ENCODE measurements at regions not wholly inside any gene's neighbourhood (a gene's known extent, or its start where the extent isn't known, plus 50 kb on each side); places are given as distances from the start of the nearest gene placed in this dataset.

- Histone ChIP-seq H3K4me3 (ENCODE audit: low read depth, low read length) (no peak overlapping the region), H3K4me1 (ENCODE audit: control insufficient read depth, insufficient read depth, low read length) (no peaks in the 10 kb centered on the region), H3K9me3 (ENCODE audit: control insufficient read depth, insufficient read depth, low read depth, low read length) (no peaks in the 10 kb centered on the region), H3K36me3 (ENCODE audit: control insufficient read depth in 2 of 2, insufficient read depth in 1 of 2, low read length in 2 of 2) (no peaks in the 10 kb centered on the region), H3K27ac (ENCODE audit: extremely low read depth, low read depth, low read length) (no peak overlapping the region)
- CTCF ChIA-PET, result interaction anchor here (0.5 kb wide), 1 partner anchor 988 kb away, joined by 3 read pairs; no protein-coding TSS in a partner anchor
- no peak for TF ChIP-seq GLIS2 (tag by site-specific recombination; IDR thresholded peaks at IDR 0.05)
- TF ChIP-seq ZNF174 (tag by site-specific recombination; IDR thresholded peaks at IDR 0.05), result no peak
- no peak for TF ChIP-seq ZNF701 (tag by site-specific recombination; IDR thresholded peaks at IDR 0.05)
- no peak for TF ChIP-seq ZNF426 (tag by site-specific recombination; IDR thresholded peaks at IDR 0.05)
- TF ChIP-seq ZNF214 (tag by site-specific recombination; IDR thresholded peaks at IDR 0.05; ENCODE audit: borderline replicate concordance), result no peak
- TF ChIP-seq ZNF830 (tag by site-specific recombination; IDR thresholded peaks at IDR 0.05; ENCODE audit: low read depth), result no peak
- POLR2A ChIA-PET, result interaction anchor here (0.6 kb wide), 1 partner anchor 48 kb away, joined by 3 read pairs; no protein-coding TSS in a partner anchor
Observed at GRCh38 chr10:62578916-62579315, 204.7 kb downstream of the ZNF365 start.

- no peak overlapping the region for H3K27ac ChIP-seq (ENCODE audit: extremely low read depth, low read depth, low read length)
- CTCF ChIA-PET, result no interaction called here
- POLR2A ChIA-PET, result no interaction called here
- H3K4me1 ChIP-seq (ENCODE audit: control insufficient read depth, insufficient read depth, low read length), result no peaks in the 10 kb centered on the region
- no peak for TF ChIP-seq ZBTB1 (tag by site-specific recombination; IDR thresholded peaks at IDR 0.05)
- no peak for TF ChIP-seq ZEB2 (tag by site-specific recombination; IDR thresholded peaks at IDR 0.05)
- no peak for TF ChIP-seq ZNF701 (tag by site-specific recombination; IDR thresholded peaks at IDR 0.05)
- TF ChIP-seq ZNF660 (tag by site-specific recombination; IDR thresholded peaks at IDR 0.05), result no peak
- TF ChIP-seq ZNF654 (tag by site-specific recombination; IDR thresholded peaks at IDR 0.05; ENCODE audit: low read depth), result no peak
- TF ChIP-seq ZNF560 (tag by site-specific recombination; IDR thresholded peaks at IDR 0.05; ENCODE audit: borderline replicate concordance), result no peak
- TF ChIP-seq ZNF114 (tag by site-specific recombination; IDR thresholded peaks at IDR 0.05), result no peak
- TF ChIP-seq, protein P1, sequence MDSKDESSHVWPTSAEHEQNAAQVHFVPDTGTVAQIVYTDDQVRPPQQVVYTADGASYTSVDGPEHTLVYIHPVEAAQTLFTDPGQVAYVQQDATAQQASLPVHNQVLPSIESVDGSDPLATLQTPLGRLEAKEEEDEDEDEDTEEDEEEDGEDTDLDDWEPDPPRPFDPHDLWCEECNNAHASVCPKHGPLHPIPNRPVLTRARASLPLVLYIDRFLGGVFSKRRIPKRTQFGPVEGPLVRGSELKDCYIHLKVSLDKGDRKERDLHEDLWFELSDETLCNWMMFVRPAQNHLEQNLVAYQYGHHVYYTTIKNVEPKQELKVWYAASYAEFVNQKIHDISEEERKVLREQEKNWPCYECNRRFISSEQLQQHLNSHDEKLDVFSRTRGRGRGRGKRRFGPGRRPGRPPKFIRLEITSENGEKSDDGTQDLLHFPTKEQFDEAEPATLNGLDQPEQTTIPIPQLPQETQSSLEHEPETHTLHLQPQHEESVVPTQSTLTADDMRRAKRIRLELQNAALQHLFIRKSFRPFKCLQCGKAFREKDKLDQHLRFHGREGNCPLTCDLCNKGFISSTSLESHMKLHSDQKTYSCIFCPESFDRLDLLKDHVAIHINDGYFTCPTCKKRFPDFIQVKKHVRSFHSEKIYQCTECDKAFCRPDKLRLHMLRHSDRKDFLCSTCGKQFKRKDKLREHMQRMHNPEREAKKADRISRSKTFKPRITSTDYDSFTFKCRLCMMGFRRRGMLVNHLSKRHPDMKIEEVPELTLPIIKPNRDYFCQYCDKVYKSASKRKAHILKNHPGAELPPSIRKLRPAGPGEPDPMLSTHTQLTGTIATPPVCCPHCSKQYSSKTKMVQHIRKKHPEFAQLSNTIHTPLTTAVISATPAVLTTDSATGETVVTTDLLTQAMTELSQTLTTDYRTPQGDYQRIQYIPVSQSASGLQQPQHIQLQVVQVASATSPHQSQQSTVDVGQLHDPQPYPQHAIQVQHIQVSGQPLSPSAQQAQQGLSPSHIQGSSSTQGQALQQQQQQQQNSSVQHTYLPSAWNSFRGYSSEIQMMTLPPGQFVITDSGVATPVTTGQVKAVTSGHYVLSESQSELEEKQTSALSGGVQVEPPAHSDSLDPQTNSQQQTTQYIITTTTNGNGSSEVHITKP (tag by site-specific recombination; IDR thresholded peaks at IDR 0.05), result no peak
- TF ChIP-seq GLIS2 (tag by site-specific recombination; IDR thresholded peaks at IDR 0.05), result no peak
- TF ChIP-seq ZNF214 (tag by site-specific recombination; IDR thresholded peaks at IDR 0.05; ENCODE audit: borderline replicate concordance), result no peak
- TF ChIP-seq YY2 (tag by site-specific recombination; IDR thresholded peaks at IDR 0.05), result no peak
- no peak for TF ChIP-seq ZNF302 (tag by site-specific recombination; IDR thresholded peaks at IDR 0.05; ENCODE audit: low read depth)
- no peak for TF ChIP-seq KLF9 (tag by site-specific recombination; IDR thresholded peaks at IDR 0.05; ENCODE audit: low read depth)
- H3K4me3 ChIP-seq (ENCODE audit: low read depth, low read length), result no peak overlapping the region
- H3K36me3 ChIP-seq (ENCODE audit: control insufficient read depth in 2 of 2, insufficient read depth in 1 of 2, low read length in 2 of 2), result no peaks in the 10 kb centered on the region
- no peaks in the 10 kb centered on the region for H3K9me3 ChIP-seq (ENCODE audit: control insufficient read depth, insufficient read depth, low read depth, low read length)
Observed at GRCh38 chr10:62580396-62580795, 206.2 kb downstream of the ZNF365 start.

DNA sequence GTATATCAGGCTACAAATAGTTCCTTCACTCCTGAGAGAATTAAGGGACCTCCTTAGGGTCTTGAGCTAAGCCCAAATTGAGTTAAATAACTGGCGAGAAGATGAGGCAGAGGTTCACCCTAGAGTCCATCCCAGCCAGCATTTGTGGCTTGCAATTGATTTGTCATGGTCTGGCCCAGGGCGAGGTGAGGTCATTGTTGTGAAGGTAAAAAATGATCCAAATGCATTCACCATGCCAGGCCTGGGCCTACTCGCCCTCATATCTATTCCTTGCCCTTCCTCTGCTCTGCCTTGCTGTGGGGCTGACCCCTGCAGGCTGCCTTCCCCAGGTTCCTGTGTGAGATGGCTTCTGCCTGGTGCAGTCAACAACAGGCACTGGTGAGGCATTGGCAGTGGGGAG, 207.2 kb downstream of the ZNF365 start:
- CTCF ChIA-PET, result interaction anchor here (0.6 kb wide), 1 partner anchor 810 kb away, joined by 3 read pairs; no protein-coding TSS in a partner anchor
- POLR2A ChIA-PET, result no interaction called here
- no peak for TF ChIP-seq ZFP37 (tag by site-specific recombination; IDR thresholded peaks at IDR 0.05)
- no peak for TF ChIP-seq TSHZ1 (tag by site-specific recombination; IDR thresholded peaks at IDR 0.05; ENCODE audit: borderline replicate concordance)
- TF ChIP-seq ZNF670 (tag by site-specific recombination; IDR thresholded peaks at IDR 0.05; ENCODE audit: low read depth), result no peak
- TF ChIP-seq PRDM6 (tag by site-specific recombination; IDR thresholded peaks at IDR 0.05), result no peak
- TF ChIP-seq KLF8 (tag by site-specific recombination; IDR thresholded peaks at IDR 0.05), result no peak
- no peak for TF ChIP-seq ZXDB (tag by site-specific recombination; IDR thresholded peaks at IDR 0.05)

More for the DNA sequence above, 207.2 kb downstream of the ZNF365 start:
- Histone ChIP-seq H3K36me3 (ENCODE audit: control insufficient read depth in 2 of 2, insufficient read depth in 1 of 2, low read length in 2 of 2) (no peaks in the 10 kb centered on the region), H3K9me3 (ENCODE audit: control insufficient read depth, insufficient read depth, low read depth, low read length) (no peaks in the 10 kb centered on the region), H3K27ac (ENCODE audit: extremely low read depth, low read depth, low read length) (no peak overlapping the region), H3K4me3 (ENCODE audit: low read depth, low read length) (no peak overlapping the region), H3K4me1 (ENCODE audit: control insufficient read depth, insufficient read depth, low read length) (no peaks in the 10 kb centered on the region)
